HFF-Myc (cell line): ENCODE measurements at regions not wholly inside any gene's neighbourhood (a gene's known extent, or its start where the extent isn't known, plus 50 kb on each side); places are given as distances from the start of the nearest gene placed in this dataset.

Source experiments
- DNase-seq: peaks from one replicate; pipeline ENCODE4 v3.0.0-alpha.2; 2011; ENCODE audit warnings: low read depth; ENCODE audit errors: extremely low read depth
- H3K4me3 ChIP-seq: replicated peaks from 2 replicates; pipeline ENCODE4 v1.5.1; 2011; ENCODE audit warnings: low read depth, mild to moderate bottlenecking, control low read depth, low read length
- CTCF ChIP-seq: IDR thresholded peaks from 2 replicates; pipeline ENCODE4 v1.5.1; 2012; ENCODE audit warnings: mild to moderate bottlenecking, low read depth, low read length, control low read depth; ENCODE audit errors: missing control alignments

- H3K4me3 ChIP-seq: no peak overlapping the region
- no peak for TF ChIP-seq CTCF
- no peak for DNase-seq
Measured at GRCh38 chr6:81633391-81633790, 119.1 kb downstream of the TENT5A start.

GRCh38 chr6:81630719-81631118, 121.8 kb downstream of the TENT5A start:
- no peak for DNase-seq
- TF ChIP-seq CTCF: no peak
- no peak overlapping the region for H3K4me3 ChIP-seq

GRCh38 chr6:81625216-81625615, 127.3 kb downstream of the TENT5A start:
- TF ChIP-seq CTCF: no peak
- no peak for DNase-seq
- H3K4me3 ChIP-seq: no peak overlapping the region

DNA sequence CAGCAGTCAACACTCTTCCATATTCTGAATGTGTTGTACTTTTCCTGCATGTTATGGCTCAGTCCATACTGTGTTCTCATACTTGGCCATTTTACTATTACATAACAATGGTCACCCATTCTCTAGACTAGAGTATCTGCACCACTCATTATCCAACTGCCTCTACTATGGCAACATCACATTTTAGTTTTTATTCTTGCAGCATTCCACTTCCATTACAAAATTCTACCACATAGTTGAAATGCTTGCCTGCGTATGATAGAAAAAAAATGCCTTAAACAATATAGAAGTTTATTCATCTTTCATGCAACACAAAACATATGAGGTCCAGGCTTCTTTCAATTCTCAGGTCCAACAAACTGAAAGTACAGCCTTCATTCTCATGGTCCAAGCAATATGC, 128.0 kb downstream of the TENT5A start:
- no peak for DNase-seq
- TF ChIP-seq CTCF: no peak
- H3K4me3 ChIP-seq: no peak overlapping the region

DNA sequence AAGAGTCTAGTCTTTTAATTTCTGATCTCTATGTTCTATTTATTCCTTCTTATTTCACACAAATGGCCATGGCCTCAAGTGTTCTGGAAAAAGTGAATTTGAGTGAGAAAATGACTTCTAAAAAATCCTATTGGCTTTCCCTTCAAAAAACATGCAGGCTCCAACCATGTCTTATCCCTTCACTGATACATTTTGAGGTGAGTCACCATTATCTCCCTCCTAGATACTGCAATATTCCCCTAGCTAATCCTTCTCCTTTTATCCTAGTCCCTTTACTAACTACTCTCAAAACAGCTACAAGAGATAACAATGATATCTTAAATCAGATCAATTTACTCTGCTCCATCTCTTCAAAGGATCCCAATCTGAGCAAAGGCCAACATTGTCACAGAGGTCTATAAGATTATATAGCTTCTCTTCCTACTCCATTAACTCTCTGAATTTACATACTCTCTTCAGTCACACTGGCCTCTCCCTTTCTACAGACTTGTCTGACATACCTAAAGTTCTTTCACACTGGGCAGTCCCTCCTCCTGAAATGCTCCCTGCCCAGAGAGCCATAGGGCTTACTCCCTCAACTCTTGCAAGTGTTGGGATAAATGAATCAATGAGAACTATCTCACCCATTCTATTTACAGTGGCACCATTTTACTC, 129.2 kb downstream of the TENT5A start:
- DNase-seq: no peak
- H3K4me3 ChIP-seq: no peak overlapping the region
- no peak for TF ChIP-seq CTCF

DNA sequence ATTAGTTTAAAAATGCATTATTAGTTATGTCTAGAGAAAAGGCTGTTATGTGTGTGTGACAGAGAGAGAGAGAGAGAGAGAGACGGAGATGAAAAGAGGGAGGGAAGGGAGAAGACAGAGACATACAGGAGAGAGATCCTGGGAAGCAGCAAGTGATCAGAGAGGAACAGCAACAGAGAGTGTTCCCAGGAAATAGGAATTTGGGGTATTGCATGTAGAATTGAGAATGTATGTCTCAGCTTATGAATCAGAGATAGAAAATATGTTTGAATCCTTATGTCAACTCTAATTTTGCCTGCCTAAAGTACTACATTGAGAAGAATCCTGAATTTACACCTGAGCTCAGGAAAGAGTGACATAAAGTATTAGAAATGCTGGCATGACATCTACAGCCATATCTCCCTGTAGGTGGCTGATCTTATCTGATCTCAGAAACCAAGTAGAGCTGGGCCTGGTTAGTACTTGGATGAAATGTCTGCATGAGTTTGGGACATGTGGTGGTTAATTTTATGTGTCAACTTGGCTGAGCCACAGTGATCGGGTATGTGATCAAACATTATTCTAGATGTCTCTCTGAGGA, 130.6 kb downstream of the TENT5A start:
- no peak for DNase-seq
- no peak for TF ChIP-seq CTCF

GRCh38 chr6:81614292-81614691, 138.2 kb downstream of the TENT5A start:
- no peak overlapping the region for H3K4me3 ChIP-seq
- TF ChIP-seq CTCF: no peak
- DNase-seq: no peak

More for the DNA sequence above, 130.6 kb downstream of the TENT5A start:
- no peak overlapping the region for H3K4me3 ChIP-seq
